ENCODE measurements at regions not wholly inside any gene's neighbourhood (a gene's known extent, or its start where the extent isn't known, plus 50 kb on each side); places are given as distances from the start of the nearest gene placed in this dataset.
A peak's percentile ranks its signal among the peaks of the same experiment; 100 is the strongest.

DNA sequence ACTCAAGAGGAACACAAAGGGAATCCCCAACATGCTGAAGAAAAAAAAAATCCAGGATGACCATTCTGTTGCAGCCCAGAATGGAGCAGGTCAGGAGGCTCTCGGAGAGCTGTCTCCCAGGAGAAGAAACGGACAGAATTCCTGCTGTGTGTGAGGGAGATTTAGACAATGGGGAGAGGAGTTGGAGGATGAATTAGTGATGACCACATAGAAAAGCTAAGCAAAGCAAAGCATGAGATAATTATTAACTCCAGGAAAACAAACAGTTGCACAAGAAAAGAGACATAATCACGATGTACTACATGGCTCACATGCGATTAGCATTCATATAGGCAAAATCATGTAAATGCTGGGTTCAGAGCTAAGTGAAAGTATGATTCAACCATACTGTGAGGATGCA, 61.1 kb upstream of the SMYD2 start:
- DNase-seq, result no peak
- H3K9ac ChIP-seq (ENCODE audit: low read depth in 2 of 2, low read length in 2 of 2), result no peak overlapping the region
- no peaks in the 10 kb centered on the region for H3K36me3 ChIP-seq
- TF ChIP-seq, protein P1, sequence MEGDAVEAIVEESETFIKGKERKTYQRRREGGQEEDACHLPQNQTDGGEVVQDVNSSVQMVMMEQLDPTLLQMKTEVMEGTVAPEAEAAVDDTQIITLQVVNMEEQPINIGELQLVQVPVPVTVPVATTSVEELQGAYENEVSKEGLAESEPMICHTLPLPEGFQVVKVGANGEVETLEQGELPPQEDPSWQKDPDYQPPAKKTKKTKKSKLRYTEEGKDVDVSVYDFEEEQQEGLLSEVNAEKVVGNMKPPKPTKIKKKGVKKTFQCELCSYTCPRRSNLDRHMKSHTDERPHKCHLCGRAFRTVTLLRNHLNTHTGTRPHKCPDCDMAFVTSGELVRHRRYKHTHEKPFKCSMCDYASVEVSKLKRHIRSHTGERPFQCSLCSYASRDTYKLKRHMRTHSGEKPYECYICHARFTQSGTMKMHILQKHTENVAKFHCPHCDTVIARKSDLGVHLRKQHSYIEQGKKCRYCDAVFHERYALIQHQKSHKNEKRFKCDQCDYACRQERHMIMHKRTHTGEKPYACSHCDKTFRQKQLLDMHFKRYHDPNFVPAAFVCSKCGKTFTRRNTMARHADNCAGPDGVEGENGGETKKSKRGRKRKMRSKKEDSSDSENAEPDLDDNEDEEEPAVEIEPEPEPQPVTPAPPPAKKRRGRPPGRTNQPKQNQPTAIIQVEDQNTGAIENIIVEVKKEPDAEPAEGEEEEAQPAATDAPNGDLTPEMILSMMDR (IDR thresholded peaks at IDR 0.05), result no peak
- H3K27me3 ChIP-seq, result no peaks in the 10 kb centered on the region
- H3K4me3 ChIP-seq, result no peak overlapping the region
- intact Hi-C loops (cut with DNase I), result no loop called here
- H3K27ac ChIP-seq, result no peak overlapping the region
- no peaks in the 10 kb centered on the region for H3K9me3 ChIP-seq
- no peaks in the 10 kb centered on the region for H3K4me1 ChIP-seq

DNA sequence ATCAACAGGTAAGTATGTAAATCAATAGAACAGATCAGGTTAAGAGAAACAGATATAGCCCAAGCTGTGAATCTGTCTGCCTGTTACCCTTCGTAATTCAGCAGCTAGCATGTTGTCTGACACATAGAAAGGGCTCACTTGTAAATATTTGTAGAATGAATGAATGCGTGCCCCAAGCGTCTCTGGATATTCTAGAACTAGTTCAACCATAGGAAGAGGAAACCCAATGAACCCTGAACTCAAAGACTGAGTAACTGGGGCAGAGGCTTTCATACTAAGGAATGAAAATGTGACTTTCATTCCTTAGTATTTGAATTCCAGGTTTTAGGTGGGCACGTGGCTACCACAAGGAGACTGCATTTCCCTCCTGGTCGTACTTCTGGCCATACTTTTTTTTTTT, 60.1 kb upstream of the SMYD2 start:
- intact Hi-C loops (cut with DNase I), result no loop called here

DNA sequence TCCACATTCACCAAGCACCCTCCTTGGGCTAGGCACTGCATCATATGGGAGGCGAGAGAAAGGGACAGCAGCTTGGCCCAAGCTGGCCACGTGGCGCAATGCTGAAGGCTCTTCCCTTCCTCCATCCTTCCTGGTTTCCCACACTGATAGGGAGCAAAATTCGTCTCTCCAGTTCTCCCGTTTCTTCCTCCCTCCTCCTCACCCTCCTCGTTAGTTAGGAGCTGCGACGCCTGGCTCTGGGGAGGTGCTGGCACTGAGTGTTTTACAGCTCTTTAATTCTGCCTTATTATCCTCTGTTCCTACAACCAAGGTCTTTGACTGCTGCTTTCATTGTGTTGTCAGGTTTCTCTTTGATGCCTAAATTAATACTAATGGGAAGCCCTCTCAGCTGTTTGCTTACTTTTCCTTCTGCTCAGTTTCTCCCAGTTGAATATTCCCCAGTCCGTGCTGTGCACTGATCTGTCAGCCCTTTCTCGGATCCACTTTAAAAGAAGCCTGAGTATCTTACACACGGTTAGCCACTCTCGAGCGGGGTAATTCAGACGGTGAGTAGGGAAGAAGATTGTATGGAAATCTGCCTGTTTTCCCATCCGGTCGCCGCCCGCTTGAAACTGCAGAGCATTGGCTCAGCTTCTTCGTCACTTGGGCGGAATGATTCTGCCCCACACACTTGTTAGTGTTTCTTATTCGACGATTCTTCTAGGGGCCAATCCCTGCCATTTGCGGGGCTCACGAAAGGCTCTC, 56.2 kb upstream of the SMYD2 start:
- Histone ChIP-seq H3K9ac (ENCODE audit: low read depth in 2 of 2, low read length in 2 of 2) (no peak overlapping the region), H3K27me3 (no peaks in the 10 kb centered on the region), H3K4me3 (peak overlapping the region; percentile 7), H3K4me1 (no peaks in the 10 kb centered on the region), H3K36me3 (no peaks in the 10 kb centered on the region), H3K27ac (no peak overlapping the region), H3K9me3 (no peaks in the 10 kb centered on the region)
- no peak for DNase-seq
- intact Hi-C loops (cut with DNase I), result no loop called here
- TF ChIP-seq, protein P1 (IDR thresholded peaks at IDR 0.05), result no peak

More for the DNA sequence above, 60.1 kb upstream of the SMYD2 start:
- no peak for DNase-seq
- H3K36me3 ChIP-seq, result no peaks in the 10 kb centered on the region
- no peak overlapping the region for H3K9ac ChIP-seq (ENCODE audit: low read depth in 2 of 2, low read length in 2 of 2)
- H3K4me3 ChIP-seq, result no peak overlapping the region
- H3K27me3 ChIP-seq, result no peaks in the 10 kb centered on the region
- H3K27ac ChIP-seq, result no peak overlapping the region
- H3K4me1 ChIP-seq, result no peaks in the 10 kb centered on the region
- TF ChIP-seq, protein P1 (IDR thresholded peaks at IDR 0.05), result no peak
- H3K9me3 ChIP-seq, result no peaks in the 10 kb centered on the region

DNA sequence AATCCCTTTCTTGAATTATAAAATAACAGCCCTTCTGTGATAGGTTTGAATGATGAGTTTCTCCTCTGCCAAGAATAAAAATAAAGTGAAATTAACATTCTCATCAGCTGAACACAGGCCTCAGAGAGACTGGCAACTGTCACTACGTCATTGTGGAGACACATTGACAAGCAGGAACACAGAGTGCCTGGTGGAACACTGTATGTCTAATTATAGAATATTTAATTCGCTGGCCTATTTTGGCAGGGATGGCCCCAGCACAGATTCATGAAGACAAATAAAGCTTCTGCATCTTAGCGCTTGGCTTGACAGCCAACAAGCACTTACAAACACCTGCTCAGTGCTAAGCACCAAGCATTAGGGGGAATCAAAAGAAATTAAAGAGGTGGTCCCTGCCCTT, 52.0 kb upstream of the SMYD2 start:
- H3K27me3 ChIP-seq, result no peaks in the 10 kb centered on the region
- DNase-seq, result no peak
- H3K27ac ChIP-seq, result no peak overlapping the region
- H3K36me3 ChIP-seq, result no peaks in the 10 kb centered on the region
- TF ChIP-seq, protein P1 (IDR thresholded peaks at IDR 0.05), result no peak
- no peak overlapping the region for H3K4me3 ChIP-seq
- H3K4me1 ChIP-seq, result no peaks in the 10 kb centered on the region
- intact Hi-C loops (cut with DNase I), result no loop called here
- no peaks in the 10 kb centered on the region for H3K9me3 ChIP-seq
- H3K9ac ChIP-seq (ENCODE audit: low read depth in 2 of 2, low read length in 2 of 2), result no peak overlapping the region

DNA sequence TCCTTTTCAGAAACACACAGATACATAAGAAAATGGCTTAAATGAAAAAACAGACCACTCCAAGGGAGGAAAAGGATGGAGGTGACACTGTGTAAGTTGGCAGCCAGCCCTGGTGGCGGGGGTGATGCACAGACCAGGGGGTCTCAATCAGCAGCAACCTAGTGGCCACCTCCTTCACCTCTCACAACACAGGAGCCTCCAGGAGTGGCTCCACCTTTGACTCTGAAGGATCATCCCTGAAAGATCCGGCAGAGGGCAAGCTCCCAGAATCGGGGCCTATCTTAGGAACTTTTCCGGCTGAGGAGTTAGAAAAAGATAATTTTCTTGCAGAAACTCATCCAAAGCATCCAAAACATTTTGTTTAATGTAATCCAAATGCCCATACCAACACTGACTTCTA, 51.2 kb upstream of the SMYD2 start:
- H3K9me3 ChIP-seq, result no peaks in the 10 kb centered on the region
- no peaks in the 10 kb centered on the region for H3K36me3 ChIP-seq
- H3K4me1 ChIP-seq, result no peaks in the 10 kb centered on the region
- no peak overlapping the region for H3K27ac ChIP-seq
- no peak for DNase-seq
- TF ChIP-seq, protein P1 (IDR thresholded peaks at IDR 0.05), result no peak
- no peak overlapping the region for H3K9ac ChIP-seq (ENCODE audit: low read depth in 2 of 2, low read length in 2 of 2)
- no peaks in the 10 kb centered on the region for H3K27me3 ChIP-seq
- no peak overlapping the region for H3K4me3 ChIP-seq
- intact Hi-C loops (cut with DNase I), result no loop called here
